Muscle of leg (tissue), 3 donors: ENCODE measurements at regions not wholly inside any gene's neighbourhood (a gene's known extent, or its start where the extent isn't known, plus 50 kb on each side); places are given as distances from the start of the nearest gene placed in this dataset.

Source experiments
- DNase-seq: peaks from one replicate; pipeline ENCODE4 v3.0.0; 2013
- H3K27ac ChIP-seq: one replicate; pipeline ENCODE4 v1.5.1; 2013; ENCODE audit warnings: mild to moderate bottlenecking, low read length, control low read depth
- H3K27me3 ChIP-seq: one replicate; pipeline ENCODE4 v1.6.1; 2013; ENCODE audit warnings: low read length; ENCODE audit not compliant: control insufficient read depth, insufficient read depth
- H3K36me3 ChIP-seq: one replicate; pipeline ENCODE4 v1.6.1; 2013; ENCODE audit warnings: low read length; ENCODE audit not compliant: control insufficient read depth, insufficient read depth
- H3K4me1 ChIP-seq: one replicate; pipeline ENCODE4 v1.6.1; 2013; ENCODE audit warnings: low read length; ENCODE audit not compliant: control insufficient read depth, insufficient read depth
- H3K4me3 ChIP-seq: one replicate; pipeline ENCODE4 v1.5.1; 2013; ENCODE audit warnings: low read length, control low read depth
- H3K9me3 ChIP-seq: replicated peaks from 2 replicates; pipeline ENCODE4 v1.6.1; 2013; ENCODE audit warnings: low read depth, low read length; ENCODE audit not compliant: control insufficient read depth
- whole genome bisulfite sequencing: methylation state at CpG from one replicate; pipeline ENCODE4 v1.1.5; 2013; ENCODE audit warnings: missing lambda C conversion rate; ENCODE audit not compliant: insufficient coverage; 5-methylcytosine and 5-hydroxymethylcytosine counted together

- DNase-seq, result no peak
- H3K27ac ChIP-seq, result no peak overlapping the region
- H3K4me1 ChIP-seq, result no peaks in the 10 kb centered on the region
- H3K36me3 ChIP-seq, result no peaks in the 10 kb centered on the region
- H3K4me3 ChIP-seq, result no peak overlapping the region
- no peaks in the 10 kb centered on the region for H3K9me3 ChIP-seq
- H3K27me3 ChIP-seq, result no peaks in the 10 kb centered on the region
- WGBS, result no CpG with 5 or more reads among the region's 3 CpGs
These were observed 474.1 kb downstream of the FLRT2 start for GRCh38 chr14:86003998-86004397.

DNA sequence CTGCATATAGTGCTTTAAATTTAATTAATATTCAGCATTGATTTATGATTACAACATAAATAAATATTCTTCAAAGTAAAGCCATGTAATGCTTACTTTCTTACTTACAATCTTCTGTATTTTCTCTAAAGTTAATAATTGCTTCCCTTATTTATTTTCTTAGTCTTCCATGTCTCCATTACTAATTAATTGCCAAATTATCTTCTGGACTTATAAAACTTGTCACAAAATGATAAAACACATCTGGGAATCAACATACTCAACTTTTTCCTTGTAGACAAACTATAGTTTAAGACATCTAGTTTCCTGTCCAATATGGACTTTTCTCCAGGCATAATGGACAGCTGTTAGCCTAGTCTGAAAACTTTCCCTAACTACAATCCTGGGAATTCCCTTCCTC, 466.6 kb downstream of the FLRT2 start:
- Histone ChIP-seq H3K4me3 (no peak overlapping the region), H3K27me3 (no peaks in the 10 kb centered on the region), H3K27ac (no peak overlapping the region), H3K9me3 (no peaks in the 10 kb centered on the region), H3K4me1 (no peaks in the 10 kb centered on the region), H3K36me3 (no peaks in the 10 kb centered on the region)
- no peak for DNase-seq

DNA sequence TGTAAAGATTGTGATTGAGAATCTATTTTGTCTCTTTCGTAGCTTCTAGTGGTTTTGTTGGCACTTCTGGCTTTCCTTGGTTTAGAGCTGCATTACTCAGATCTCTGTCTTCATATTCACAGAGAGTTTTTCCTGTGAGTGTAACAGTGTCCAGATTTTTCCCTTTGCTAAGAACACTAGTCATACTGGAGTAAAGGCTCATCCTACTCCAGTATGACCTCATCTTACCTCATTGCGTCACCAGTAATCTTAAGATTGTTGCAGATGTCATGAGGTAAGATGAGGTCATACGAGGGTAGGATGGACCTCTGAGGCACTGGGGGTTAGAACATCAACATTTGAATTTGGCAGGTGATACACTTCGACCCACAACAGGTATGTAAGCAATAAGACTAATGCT, 461.2 kb downstream of the FLRT2 start:
- Histone ChIP-seq H3K36me3 (no peaks in the 10 kb centered on the region), H3K4me3 (no peak overlapping the region), H3K9me3 (no peaks in the 10 kb centered on the region), H3K27me3 (no peaks in the 10 kb centered on the region), H3K27ac (no peak overlapping the region), H3K4me1 (no peaks in the 10 kb centered on the region)
- WGBS, result 83% methylated on average over 1 of the region's 4 CpGs
- no peak for DNase-seq

DNA sequence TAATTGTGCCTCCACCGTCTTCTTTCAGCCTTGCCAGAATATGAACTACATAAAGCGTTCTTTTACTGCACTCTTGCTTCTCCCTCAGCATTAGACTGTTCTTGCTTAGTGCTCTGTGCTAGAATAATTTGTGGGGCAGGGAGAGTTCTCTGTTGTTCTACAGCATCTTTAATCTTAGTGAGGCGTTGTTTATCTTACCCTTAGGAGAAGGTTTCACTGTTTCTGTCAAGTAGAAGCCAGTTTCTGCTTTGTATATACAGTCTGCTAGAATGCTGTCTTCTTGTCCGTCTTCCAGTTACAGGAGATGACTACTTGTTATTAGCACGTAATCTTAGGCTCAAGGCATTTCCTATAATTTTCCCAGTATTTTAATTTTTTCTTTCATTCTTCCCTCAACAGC, 458.0 kb downstream of the FLRT2 start:
- WGBS, result 71% methylated on average over 2 of the region's 5 CpGs
- no peaks in the 10 kb centered on the region for H3K4me1 ChIP-seq
- no peak overlapping the region for H3K4me3 ChIP-seq
- no peak for DNase-seq
- no peak overlapping the region for H3K27ac ChIP-seq
- no peaks in the 10 kb centered on the region for H3K27me3 ChIP-seq
- no peaks in the 10 kb centered on the region for H3K36me3 ChIP-seq
- H3K9me3 ChIP-seq, result no peaks in the 10 kb centered on the region

DNA sequence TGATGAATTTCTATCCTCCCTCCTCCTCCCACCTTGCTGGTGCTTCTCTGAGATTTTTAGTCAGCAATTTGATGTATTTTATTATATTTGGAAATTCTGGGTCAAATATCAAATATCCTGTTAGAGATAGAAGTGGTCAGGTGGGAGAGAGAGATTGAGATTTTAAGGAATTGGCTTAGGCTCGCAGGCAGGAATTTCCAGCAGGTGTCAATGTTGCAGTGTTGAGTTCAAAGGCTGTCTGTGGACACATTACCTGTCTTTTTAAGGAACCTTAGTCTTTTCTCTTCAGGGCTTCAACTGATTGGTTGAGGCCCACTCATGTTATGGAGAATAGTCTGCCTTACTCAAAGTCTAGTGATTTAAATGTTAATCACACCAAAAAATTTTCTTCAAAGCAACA, 457.3 kb downstream of the FLRT2 start:
- Histone ChIP-seq H3K27ac (no peak overlapping the region), H3K36me3 (no peaks in the 10 kb centered on the region), H3K4me1 (no peaks in the 10 kb centered on the region), H3K9me3 (no peaks in the 10 kb centered on the region), H3K27me3 (no peaks in the 10 kb centered on the region), H3K4me3 (no peak overlapping the region)
- DNase-seq, result no peak
- WGBS, result 100% methylated on average over 1 of the region's 1 CpG

DNA sequence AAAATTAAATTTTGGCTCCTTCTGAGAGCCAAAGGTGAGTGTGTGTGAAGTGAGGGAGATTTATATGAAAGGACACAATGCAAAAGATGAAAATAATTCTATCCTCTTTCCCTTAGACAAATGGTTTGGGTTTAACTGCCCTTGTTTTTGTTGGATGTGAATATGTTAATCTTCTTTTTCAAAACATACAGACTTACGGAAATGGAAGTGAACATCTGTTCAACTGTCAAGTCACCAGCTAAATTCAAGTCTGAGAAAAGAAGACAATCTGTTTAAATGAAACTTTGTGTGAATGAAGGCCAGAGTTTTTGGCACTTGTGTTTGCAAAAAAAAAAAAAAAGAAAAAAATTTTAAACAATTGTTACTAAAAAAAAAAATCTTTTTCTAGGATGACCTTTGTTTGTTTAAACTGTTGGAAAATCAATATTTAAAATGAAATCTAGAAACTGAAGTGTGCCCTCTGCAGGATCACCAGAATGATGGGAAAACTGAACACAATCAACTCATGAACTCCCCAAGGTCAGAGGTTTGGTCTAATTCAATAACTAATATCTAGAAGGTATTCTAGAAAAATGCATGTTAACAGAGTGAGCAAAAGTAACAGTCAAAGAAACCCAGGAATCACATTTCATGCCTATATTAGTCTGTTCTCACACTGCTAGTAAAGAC, 448.8 kb downstream of the FLRT2 start:
- H3K27ac ChIP-seq, result no peak overlapping the region
- no peaks in the 10 kb centered on the region for H3K4me1 ChIP-seq
- peak; percentile 46 for DNase-seq
- WGBS, result no CpG with 5 or more reads among the region's 1 CpG
- H3K27me3 ChIP-seq, result no peaks in the 10 kb centered on the region
- peaks cover 4% of the 10 kb centered on the region for H3K9me3 ChIP-seq
- no peak overlapping the region for H3K4me3 ChIP-seq
- H3K36me3 ChIP-seq, result no peaks in the 10 kb centered on the region

DNA sequence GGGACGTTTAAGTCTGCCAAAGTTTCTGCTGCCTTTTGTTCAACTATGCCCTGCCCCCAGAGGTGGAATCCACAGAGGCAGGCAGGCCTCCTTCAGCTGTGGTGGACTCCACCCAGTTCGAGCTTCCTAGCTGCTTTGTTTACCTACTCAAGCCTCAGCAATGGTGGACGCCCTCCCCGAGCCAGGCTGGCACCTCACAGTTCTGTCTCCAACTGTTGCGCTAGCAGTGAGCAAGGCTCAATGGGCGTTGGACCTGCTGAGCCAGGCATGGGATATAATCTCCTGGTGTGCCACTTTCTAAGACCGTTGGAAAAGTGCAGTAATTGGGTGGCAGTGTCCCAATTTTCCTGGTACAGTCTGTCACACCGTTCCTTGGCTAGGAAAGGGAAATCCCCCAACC, 444.7 kb downstream of the FLRT2 start:
- Histone ChIP-seq H3K4me1 (no peaks in the 10 kb centered on the region), H3K9me3 (peaks cover 4% of the 10 kb centered on the region), H3K27me3 (no peaks in the 10 kb centered on the region), H3K4me3 (no peak overlapping the region), H3K27ac (no peak overlapping the region), H3K36me3 (no peaks in the 10 kb centered on the region)
- no peak for DNase-seq
- 95% methylated on average over 8 of the region's 8 CpGs for WGBS

DNA sequence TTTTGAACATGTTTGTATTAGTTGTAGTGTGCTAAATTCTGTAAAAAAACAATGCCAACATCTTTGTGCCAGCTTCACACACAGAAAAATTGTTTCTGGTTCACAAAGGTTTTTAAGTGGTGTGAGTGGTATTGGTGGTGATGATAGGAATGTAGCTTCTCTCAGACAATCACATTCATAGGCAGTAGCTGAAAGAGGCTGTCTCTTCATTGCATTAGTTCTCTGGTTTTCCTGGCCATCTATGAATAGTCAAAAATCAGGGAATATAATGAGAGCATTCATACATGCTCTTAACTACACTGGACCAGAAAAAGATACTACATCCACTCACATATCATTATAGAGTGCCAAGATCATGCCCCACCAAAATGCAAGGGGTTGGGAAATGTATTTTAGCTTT, 433.5 kb downstream of the FLRT2 start:
- no peak overlapping the region for H3K4me3 ChIP-seq
- DNase-seq, result no peak
- no peaks in the 10 kb centered on the region for H3K27me3 ChIP-seq
- H3K9me3 ChIP-seq, result no peaks in the 10 kb centered on the region
- no peaks in the 10 kb centered on the region for H3K36me3 ChIP-seq
- no peak overlapping the region for H3K27ac ChIP-seq
- no peaks in the 10 kb centered on the region for H3K4me1 ChIP-seq

DNA sequence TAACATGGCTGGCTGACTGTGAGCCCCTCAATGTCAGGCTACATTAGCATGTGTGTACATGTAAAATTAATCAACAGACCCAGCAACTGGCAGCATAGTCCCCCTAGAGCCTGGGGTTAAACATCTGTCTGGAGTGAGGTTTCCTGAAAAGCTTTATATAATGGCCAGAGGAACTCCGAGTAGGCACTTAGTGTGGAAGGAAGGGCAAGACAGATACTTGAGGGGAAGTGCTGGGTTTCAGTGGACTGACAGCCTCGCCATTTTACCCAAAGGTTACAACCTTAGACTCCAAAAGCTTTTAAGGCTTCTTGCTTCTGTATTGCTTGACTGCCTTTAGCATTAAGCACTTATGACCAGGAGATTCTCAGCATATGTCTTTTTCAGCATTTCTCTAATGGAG, 430.8 kb downstream of the FLRT2 start:
- Histone ChIP-seq H3K27me3 (no peaks in the 10 kb centered on the region), H3K4me3 (no peak overlapping the region), H3K4me1 (no peaks in the 10 kb centered on the region), H3K36me3 (no peaks in the 10 kb centered on the region), H3K27ac (no peak overlapping the region), H3K9me3 (no peaks in the 10 kb centered on the region)
- no CpG with 5 or more reads among the region's 2 CpGs for WGBS
- no peak for DNase-seq

DNA sequence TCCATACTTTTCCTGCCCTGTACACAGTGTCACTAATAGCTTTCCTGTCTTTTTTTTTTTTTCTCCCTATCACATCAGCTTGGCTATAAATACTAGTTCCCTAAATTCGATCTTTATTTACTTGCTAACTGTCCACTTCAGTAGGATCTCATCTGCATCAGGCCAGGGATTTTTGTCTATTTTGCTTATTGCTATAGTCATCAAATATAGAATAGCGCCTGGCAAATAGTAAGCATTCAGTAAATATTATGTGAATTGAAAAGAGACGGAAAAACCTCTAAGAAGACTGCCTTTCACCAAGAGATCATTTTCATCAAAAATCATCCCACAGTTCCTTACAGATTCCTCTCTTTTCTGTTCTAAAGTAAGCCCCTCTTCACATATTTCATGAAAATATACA, 429.1 kb downstream of the FLRT2 start:
- WGBS, result no CpG with 5 or more reads among the region's 3 CpGs
- Histone ChIP-seq H3K9me3 (no peaks in the 10 kb centered on the region), H3K4me3 (no peak overlapping the region), H3K4me1 (no peaks in the 10 kb centered on the region), H3K27ac (no peak overlapping the region), H3K36me3 (no peaks in the 10 kb centered on the region), H3K27me3 (no peaks in the 10 kb centered on the region)
- no peak for DNase-seq

DNA sequence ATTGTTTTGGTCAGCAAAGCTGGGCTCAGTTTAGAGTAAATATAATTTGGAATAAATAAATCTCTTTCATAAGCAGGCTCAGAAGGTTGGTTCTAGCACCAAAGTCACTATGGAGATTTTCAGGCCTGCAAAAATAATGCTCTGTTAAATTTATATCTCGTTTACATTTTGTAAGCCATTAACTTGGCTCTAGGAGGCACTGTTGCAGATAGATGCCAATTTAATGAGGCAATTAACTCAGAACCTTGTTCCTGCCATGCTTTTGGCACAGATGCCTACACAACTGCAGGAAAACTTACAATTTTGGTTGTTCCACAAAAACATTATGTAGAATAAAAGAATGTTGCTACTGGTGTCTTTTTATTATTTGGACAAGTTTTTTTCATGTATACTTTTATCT, 428.1 kb downstream of the FLRT2 start:
- H3K4me1 ChIP-seq, result no peaks in the 10 kb centered on the region
- no peak for DNase-seq
- WGBS, result no CpG with 5 or more reads among the region's 1 CpG
- no peaks in the 10 kb centered on the region for H3K27me3 ChIP-seq
- no peaks in the 10 kb centered on the region for H3K36me3 ChIP-seq
- no peak overlapping the region for H3K4me3 ChIP-seq
- H3K9me3 ChIP-seq, result no peaks in the 10 kb centered on the region
- H3K27ac ChIP-seq, result no peak overlapping the region
